Loucy (cell line): ENCODE measurements at regions not wholly inside any gene's neighbourhood (a gene's known extent, or its start where the extent isn't known, plus 50 kb on each side); places are given as distances from the start of the nearest gene placed in this dataset.

ENCODE experiments used
- CTCF ChIP-seq: fragments of 200-600 bp; sonication (generic); conservative IDR thresholded peaks from 2 replicates; pipeline ENCODE4 v1.5.1; 2014; ENCODE audit warnings: mild to moderate bottlenecking, antibody characterized with exemption, low read length
- EZH2phosphoT487 ChIP-seq: fragments of 200-600 bp; IDR thresholded peaks from 2 replicates; pipeline ENCODE4 v1.6.1; 2018; ENCODE audit warnings: antibody characterized with exemption, mild to moderate bottlenecking, moderate library complexity, borderline replicate concordance

GRCh38 chr7:35576031-35576573 lies 118.8 kb downstream of the HERPUD2 start:
- TF ChIP-seq EZH2phosphoT487: no peak
- no peak for TF ChIP-seq CTCF
